Spleen (tissue), 11 donors: ENCODE measurements at regions not wholly inside any gene's neighbourhood (a gene's known extent, or its start where the extent isn't known, plus 50 kb on each side); places are given as distances from the start of the nearest gene placed in this dataset.

ENCODE experiments used
- DNase-seq: peaks from one replicate; pipeline ENCODE4 v3.0.0-alpha.2; 2020
- H3K27ac ChIP-seq, 8 donors: fragments of 200-600 bp; sonication (generic) in 7 of 8; 1 replicate in 4 of 8; 2 replicates in 4 of 8; pipeline versions ENCODE4 v1.5.0 to v1.8.0; 2016 to 2021; ENCODE audit warnings: inconsistent platforms in 4 of 8, mild to moderate bottlenecking in 4 of 8, moderate library complexity in 1 of 8
- H3K27me3 ChIP-seq, 7 donors: fragments of 200-600 bp; sonication (generic) in 6 of 7; replicated peaks in 1 of 7; 1 replicate in 4 of 7; 2 replicates in 3 of 7; pipeline versions ENCODE4 v1.5.0 to v1.8.0; 2016 to 2021; ENCODE audit warnings: inconsistent platforms in 3 of 7, mild to moderate bottlenecking in 1 of 7
- H3K36me3 ChIP-seq, 6 donors: fragments of 200-600 bp; sonication (generic) in 5 of 6; 1 replicate in 4 of 6; 2 replicates in 2 of 6; pipeline versions ENCODE4 v1.5.0 to v1.8.0; 2016 to 2021; ENCODE audit warnings: inconsistent platforms in 2 of 6
- H3K4me1 ChIP-seq, 6 donors: fragments of 200-600 bp; sonication (generic) in 5 of 6; 1 replicate in 3 of 6; 2 replicates in 3 of 6; pipeline versions ENCODE4 v1.5.0 to v1.8.0; 2016 to 2021; ENCODE audit warnings: inconsistent platforms in 3 of 6
- H3K4me3 ChIP-seq, 8 donors: fragments of 200-600 bp; sonication (generic) in 7 of 8; 1 replicate in 4 of 8; 2 replicates in 4 of 8; pipeline versions ENCODE4 v1.5.0 to v1.8.0; 2016 to 2021; ENCODE audit warnings: inconsistent platforms in 4 of 8, mild to moderate bottlenecking in 4 of 8, moderate library complexity in 2 of 8
- H3K9me3 ChIP-seq, 8 donors: fragments of 200-600 bp; sonication (generic) in 7 of 8; 1 replicate in 4 of 8; 2 replicates in 4 of 8; pipeline versions ENCODE4 v1.5.0 to v1.8.0; 2016 to 2021; ENCODE audit warnings: inconsistent platforms in 4 of 8
- POLR2A ChIP-seq, 3 donors: fragments of 450-650 bp; IDR thresholded peaks; one replicate each; pipeline ENCODE4 v1.5.1; 2017; ENCODE audit warnings: antibody characterized with exemption in 3 of 3, mild to moderate bottlenecking in 1 of 3
- POLR2AphosphoS5 ChIP-seq, 3 donors: sonication (generic); formaldehyde crosslinking; IDR thresholded peaks; one replicate each; pipeline ENCODE4 v1.5.1; 2017; ENCODE audit warnings: antibody characterized with exemption in 3 of 3
- WGBS, 5 donors: extraction: QIAGEN DNeasy Blood & Tissue Kit in 3 of 5; methylation state at CpG; one replicate each; pipeline versions ENCODE4 v1.1.5 to v1.1.7; 2013 to 2018; 5-methylcytosine and 5-hydroxymethylcytosine counted together
- intact Hi-C: fragments of 100-400 bp; cut with DNase I; formaldehyde crosslinking; loops from one replicate; pipeline ENCODE4 v1.15.0; 2023; ENCODE audit warnings: low total_unique reads
- TF ChIP-seq, protein P1 (sequence below), 11 experiments: fragments of 200-600 bp in 7 of 11; fragments of 450-650 bp in 4 of 11; sonication (generic) in 4 of 11; IDR thresholded peaks in 8 of 11; conservative IDR thresholded peaks in 3 of 11; 1 replicate in 7 of 11; 2 replicates in 4 of 11; pipeline versions ENCODE4 v1.4.0 to v1.8.0; 2016 to 2021; ENCODE audit warnings: antibody characterized with exemption in 11 of 11, inconsistent platforms in 4 of 11, mild to moderate bottlenecking in 1 of 11
- donor health status: healthy with polysubstance abuse.
- donor health status: DM: no; HTN: no; CAD: no; lungs with moderate emphysema.
- donor health status: DM: no; HTN: no; CAD: no.
- donor health status: Bipolar disorder and iron deficiency.
- donor health status: healthy.
- donor health status: DM: no; HTN: no; CAD: no.
- donor health status: DM: yes; HTN: yes; CAD: no.

- Histone ChIP-seq H3K36me3 (no peaks in the 10 kb centered on the region), H3K4me3 (no peak overlapping the region), H3K27ac (no peak overlapping the region), H3K27me3 (peaks cover 0 to 28% (median 0%) of the 10 kb centered on the region in 7 donors), H3K9me3 (no peaks in the 10 kb centered on the region), H3K4me1 (peaks cover 0 to 9% (median 0%) of the 10 kb centered on the region in 6 donors)
- DNase-seq = no peak
- WGBS, 5 donors = 13 to 19% (median 14%) methylated on average over 6 of the region's 6 CpGs
- intact Hi-C loops = no loop called here
- TF ChIP-seq POLR2A (IDR thresholded peaks at IDR 0.05) (no peak), POLR2AphosphoS5 (IDR thresholded peaks at IDR 0.05) (no peak)
- TF ChIP-seq, protein P1, sequence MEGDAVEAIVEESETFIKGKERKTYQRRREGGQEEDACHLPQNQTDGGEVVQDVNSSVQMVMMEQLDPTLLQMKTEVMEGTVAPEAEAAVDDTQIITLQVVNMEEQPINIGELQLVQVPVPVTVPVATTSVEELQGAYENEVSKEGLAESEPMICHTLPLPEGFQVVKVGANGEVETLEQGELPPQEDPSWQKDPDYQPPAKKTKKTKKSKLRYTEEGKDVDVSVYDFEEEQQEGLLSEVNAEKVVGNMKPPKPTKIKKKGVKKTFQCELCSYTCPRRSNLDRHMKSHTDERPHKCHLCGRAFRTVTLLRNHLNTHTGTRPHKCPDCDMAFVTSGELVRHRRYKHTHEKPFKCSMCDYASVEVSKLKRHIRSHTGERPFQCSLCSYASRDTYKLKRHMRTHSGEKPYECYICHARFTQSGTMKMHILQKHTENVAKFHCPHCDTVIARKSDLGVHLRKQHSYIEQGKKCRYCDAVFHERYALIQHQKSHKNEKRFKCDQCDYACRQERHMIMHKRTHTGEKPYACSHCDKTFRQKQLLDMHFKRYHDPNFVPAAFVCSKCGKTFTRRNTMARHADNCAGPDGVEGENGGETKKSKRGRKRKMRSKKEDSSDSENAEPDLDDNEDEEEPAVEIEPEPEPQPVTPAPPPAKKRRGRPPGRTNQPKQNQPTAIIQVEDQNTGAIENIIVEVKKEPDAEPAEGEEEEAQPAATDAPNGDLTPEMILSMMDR (IDR thresholded peaks at IDR 0.05 in 8 of 11, conservative IDR thresholded peaks at IDR 0.05 in 3 of 11) = no peak
Measured at GRCh38 chr18:24530630-24531111, 70.2 kb downstream of the HRH4 start.

DNA sequence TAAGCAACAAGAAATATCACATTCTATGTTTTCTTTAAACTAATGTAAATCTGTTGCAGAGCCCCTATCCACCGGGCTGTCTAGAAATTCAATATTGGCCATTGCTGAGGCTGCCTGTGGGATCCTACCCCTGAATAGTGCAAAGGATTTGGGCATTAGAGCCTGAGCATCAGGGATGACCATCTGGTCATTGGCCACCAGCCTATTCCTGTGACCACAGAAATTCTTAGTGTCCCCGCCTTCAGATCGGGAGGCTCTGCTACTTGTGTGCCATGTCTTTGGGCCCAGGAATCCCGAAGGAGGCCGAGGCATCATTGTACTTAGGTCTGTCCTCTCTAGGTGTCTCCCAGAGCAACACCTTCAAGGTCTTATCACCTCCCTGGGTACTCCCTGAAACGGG is 73.8 kb downstream of the HRH4 start:
- no peak overlapping the region for H3K27ac ChIP-seq
- TF ChIP-seq POLR2A (IDR thresholded peaks at IDR 0.05) (no peak), POLR2AphosphoS5 (IDR thresholded peaks at IDR 0.05) (no peak)
- TF ChIP-seq, protein P1 (IDR thresholded peaks at IDR 0.05 in 8 of 11, conservative IDR thresholded peaks at IDR 0.05 in 3 of 11) = no peak
- H3K4me3 ChIP-seq = no peak overlapping the region
- no peak for DNase-seq
- H3K27me3 ChIP-seq = peaks cover 0 to 20% (median 0%) of the 10 kb centered on the region in 7 donors
- no peaks in the 10 kb centered on the region for H3K36me3 ChIP-seq
- H3K4me1 ChIP-seq = peaks cover 0 to 9% (median 0%) of the 10 kb centered on the region in 6 donors
- no peaks in the 10 kb centered on the region for H3K9me3 ChIP-seq
- intact Hi-C loops = no loop called here
- WGBS, 5 donors = 91 to 98% (median 95%) methylated on average over 6 of the region's 6 CpGs

GRCh38 chr18:24534737-24535136 is 74.3 kb downstream of the HRH4 start:
- Histone ChIP-seq H3K27ac (no peak overlapping the region), H3K9me3 (no peaks in the 10 kb centered on the region), H3K4me3 (no peak overlapping the region), H3K4me1 (peaks cover 0 to 9% (median 0%) of the 10 kb centered on the region in 6 donors), H3K27me3 (peaks cover 0 to 16% (median 0%) of the 10 kb centered on the region in 7 donors), H3K36me3 (no peaks in the 10 kb centered on the region)
- no peak for DNase-seq
- WGBS, 5 donors = 67 to 82% (median 72%) methylated on average over 4 of the region's 4 CpGs
- intact Hi-C loops = no loop called here
- TF ChIP-seq POLR2A (IDR thresholded peaks at IDR 0.05) = no peak
- TF ChIP-seq POLR2AphosphoS5 (IDR thresholded peaks at IDR 0.05) = no peak
- TF ChIP-seq, protein P1 (IDR thresholded peaks at IDR 0.05 in 8 of 11, conservative IDR thresholded peaks at IDR 0.05 in 3 of 11) = no peak

DNA sequence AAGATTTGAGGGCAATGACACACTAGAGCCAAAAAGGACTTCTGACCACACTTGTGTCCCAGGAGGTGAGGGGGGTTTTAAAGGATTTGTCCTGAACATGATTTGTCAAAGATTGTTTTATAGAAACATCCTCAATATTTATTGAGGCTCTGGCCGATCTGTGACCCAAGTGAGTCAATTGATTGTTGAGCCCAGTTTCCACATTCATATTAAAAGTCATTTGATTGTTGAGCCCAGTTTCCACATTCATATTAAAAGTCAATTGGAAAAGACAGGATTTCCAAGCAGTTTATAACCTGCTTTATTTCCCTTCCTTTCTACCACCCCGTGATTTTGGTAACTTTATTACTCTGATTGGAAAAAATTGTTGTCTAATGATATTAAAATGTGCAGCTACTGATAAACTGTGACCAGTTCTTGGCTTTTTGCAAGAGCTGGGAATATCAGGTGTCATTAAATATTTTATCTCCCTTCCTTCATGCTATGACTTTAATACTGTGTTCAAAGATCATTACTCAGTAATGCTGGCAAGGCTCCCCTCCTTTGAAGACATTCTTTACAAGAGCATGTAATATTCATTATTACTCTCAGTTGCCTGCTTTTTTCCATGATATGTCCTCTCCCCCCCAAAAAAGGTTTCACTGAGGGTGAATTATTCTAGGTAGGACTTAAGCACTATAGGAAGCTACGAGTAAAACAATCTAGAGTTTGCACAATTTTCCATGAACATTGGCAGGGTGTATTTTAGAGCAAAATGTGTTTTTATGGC is 75.3 kb downstream of the HRH4 start:
- no peak for TF ChIP-seq POLR2A (IDR thresholded peaks at IDR 0.05)
- no peak for DNase-seq
- intact Hi-C loops = no loop called here
- Histone ChIP-seq H3K4me3 (no peak overlapping the region), H3K27ac (no peak overlapping the region), H3K36me3 (no peaks in the 10 kb centered on the region), H3K27me3 (peaks cover 0 to 6% (median 0%) of the 10 kb centered on the region in 7 donors), H3K9me3 (no peaks in the 10 kb centered on the region), H3K4me1 (peaks cover 0 to 3% (median 0%) of the 10 kb centered on the region in 6 donors)
- 80 to 89% (median 87%) methylated on average over 3 of the region's 3 CpGs for WGBS, 5 donors
